GM12878 (cell line): ENCODE measurements at regions not wholly inside any gene's neighbourhood (a gene's known extent, or its start where the extent isn't known, plus 50 kb on each side); places are given as distances from the start of the nearest gene placed in this dataset.

ENCODE experiments used
- BHLHE40 ChIP-seq, 2 experiments: fragments of 450-650 bp in 1 of 2; IDR thresholded peaks; 2 replicates each; pipeline ENCODE4 v1.6.1; 2011 to 2017; ENCODE audit warnings: low read depth in 2 of 2, borderline replicate concordance in 1 of 2, improper control_type of control experiment in 1 of 2, low read length in 1 of 2, mild to moderate bottlenecking in 1 of 2
- FOS ChIP-seq: IDR thresholded peaks from 3 replicates; pipeline ENCODE4 v1.6.1; 2011; ENCODE audit warnings: borderline replicate concordance; ENCODE audit not compliant: insufficient read length; ENCODE audit errors: extremely low read depth
- GABPA ChIP-seq: IDR thresholded peaks from 2 replicates; pipeline ENCODE4 v1.6.1; 2014; ENCODE audit warnings: antibody characterized with exemption, low read depth, mild to moderate bottlenecking, inconsistent platforms
- MLLT1 ChIP-seq: fragments of 450-650 bp; IDR thresholded peaks from 2 replicates; pipeline ENCODE4 v1.6.1; 2016; ENCODE audit warnings: mild to moderate bottlenecking
- MYC ChIP-seq: IDR thresholded peaks from 2 replicates; pipeline ENCODE4 v1.6.1; 2011; ENCODE audit warnings: mild to moderate bottlenecking, low read length, moderate library complexity, inconsistent platforms; ENCODE audit not compliant: insufficient read depth, insufficient replicate concordance, insufficient read length, severe bottlenecking
- POLR2A ChIP-seq: IDR thresholded peaks from 2 replicates; pipeline ENCODE4 v1.6.1; 2011; ENCODE audit warnings: low read depth, mild to moderate bottlenecking, low read length
- SP1 ChIP-seq: IDR thresholded peaks from one replicate; pipeline ENCODE4 v1.6.1; 2011; ENCODE audit warnings: low read depth, low read length
- YY1 ChIP-seq: IDR thresholded peaks from 2 replicates; pipeline ENCODE4 v1.6.1; 2011; ENCODE audit warnings: low read depth, mild to moderate bottlenecking, low read length
- TF ChIP-seq, protein P1 (sequence below), 3 experiments: IDR thresholded peaks in 2 of 3; conservative IDR thresholded peaks in 1 of 3; 2 replicates each; pipeline ENCODE4 v1.5.1; 2011; ENCODE audit warnings: low read depth in 3 of 3, low read length in 3 of 3, mild to moderate bottlenecking in 3 of 3, control low read depth in 2 of 3, moderate library complexity in 2 of 3, inconsistent platforms in 1 of 3, mixed read lengths in 1 of 3; ENCODE audit not compliant: control insufficient read depth in 2 of 3, insufficient read depth in 1 of 3; ENCODE audit errors: extremely low read depth in 1 of 3
- TF ChIP-seq, protein P2 (sequence below): IDR thresholded peaks from 2 replicates; pipeline ENCODE4 v1.6.1; 2011; ENCODE audit warnings: low read depth, mild to moderate bottlenecking, low read length, moderate library complexity, borderline replicate concordance; ENCODE audit errors: extremely low read depth

- TF ChIP-seq, protein P1, sequence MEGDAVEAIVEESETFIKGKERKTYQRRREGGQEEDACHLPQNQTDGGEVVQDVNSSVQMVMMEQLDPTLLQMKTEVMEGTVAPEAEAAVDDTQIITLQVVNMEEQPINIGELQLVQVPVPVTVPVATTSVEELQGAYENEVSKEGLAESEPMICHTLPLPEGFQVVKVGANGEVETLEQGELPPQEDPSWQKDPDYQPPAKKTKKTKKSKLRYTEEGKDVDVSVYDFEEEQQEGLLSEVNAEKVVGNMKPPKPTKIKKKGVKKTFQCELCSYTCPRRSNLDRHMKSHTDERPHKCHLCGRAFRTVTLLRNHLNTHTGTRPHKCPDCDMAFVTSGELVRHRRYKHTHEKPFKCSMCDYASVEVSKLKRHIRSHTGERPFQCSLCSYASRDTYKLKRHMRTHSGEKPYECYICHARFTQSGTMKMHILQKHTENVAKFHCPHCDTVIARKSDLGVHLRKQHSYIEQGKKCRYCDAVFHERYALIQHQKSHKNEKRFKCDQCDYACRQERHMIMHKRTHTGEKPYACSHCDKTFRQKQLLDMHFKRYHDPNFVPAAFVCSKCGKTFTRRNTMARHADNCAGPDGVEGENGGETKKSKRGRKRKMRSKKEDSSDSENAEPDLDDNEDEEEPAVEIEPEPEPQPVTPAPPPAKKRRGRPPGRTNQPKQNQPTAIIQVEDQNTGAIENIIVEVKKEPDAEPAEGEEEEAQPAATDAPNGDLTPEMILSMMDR (IDR thresholded peaks at IDR 0.05 in 2 of 3, conservative IDR thresholded peaks at IDR 0.05 in 1 of 3; ENCODE audit: control insufficient read depth in 2 of 3, extremely low read depth in 1 of 3, insufficient read depth in 1 of 3, low read depth in 3 of 3, low read length in 3 of 3), result no peak
- TF ChIP-seq YY1 (no peak), MYC (no peak), BHLHE40 (IDR thresholded peaks at IDR 0.05; ENCODE audit: borderline replicate concordance in 1 of 2, low read depth in 2 of 2, low read length in 1 of 2) (no peak), SP1 (no peak), FOS (no peak), GABPA (no peak), MLLT1 (no peak), POLR2A (no peak)
- TF ChIP-seq, protein P2, sequence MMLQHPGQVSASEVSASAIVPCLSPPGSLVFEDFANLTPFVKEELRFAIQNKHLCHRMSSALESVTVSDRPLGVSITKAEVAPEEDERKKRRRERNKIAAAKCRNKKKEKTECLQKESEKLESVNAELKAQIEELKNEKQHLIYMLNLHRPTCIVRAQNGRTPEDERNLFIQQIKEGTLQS, result no peak
Observed at GRCh38 chr12:84793558-84794367, 118.8 kb downstream of the SLC6A15 start.
